ENCODE measurements at regions not wholly inside any gene's neighbourhood (a gene's known extent, or its start where the extent isn't known, plus 50 kb on each side); places are given as distances from the start of the nearest gene placed in this dataset.

GRCh38 chr11:112613051-112613972 lies 347.9 kb upstream of the NCAM1 start:
- no peak for TF ChIP-seq EP300 (IDR thresholded peaks at IDR 0.05; ENCODE audit: low read depth)
- no peak for TF ChIP-seq CTCF (IDR thresholded peaks at IDR 0.05)
- TF ChIP-seq POLR2A (IDR thresholded peaks at IDR 0.05) = no peak
- no peak for TF ChIP-seq POLR2AphosphoS5 (IDR thresholded peaks at IDR 0.05)

Data from transverse colon (tissue), 4 donors.